A673 (cell line): ENCODE measurements at regions not wholly inside any gene's neighbourhood (a gene's known extent, or its start where the extent isn't known, plus 50 kb on each side); places are given as distances from the start of the nearest gene placed in this dataset.

Experiments used
- CTCF ChIP-seq: fragments of 300-800, 200-600 bp; sonication (generic); conservative IDR thresholded peaks from 2 replicates; pipeline ENCODE4 v1.5.1; 2017; ENCODE audit warnings: low read depth, mild to moderate bottlenecking, antibody characterized with exemption, low read length, moderate library complexity, mixed read lengths
- EZH2 ChIP-seq: fragments of 200-600 bp; sonication (generic); IDR thresholded peaks from 2 replicates; pipeline ENCODE4 v1.6.1; 2017; ENCODE audit warnings: borderline replicate concordance, low read depth, mild to moderate bottlenecking, mixed read lengths, antibody characterized with exemption, low read length; ENCODE audit not compliant: poor library complexity, severe bottlenecking

- no peak for TF ChIP-seq CTCF
- TF ChIP-seq EZH2 = no peak
These were observed 62.7 kb upstream of the RPS6KA3 start for GRCh38 chrX:20329435-20329834.
